ENCODE measurements at regions not wholly inside any gene's neighbourhood (a gene's known extent, or its start where the extent isn't known, plus 50 kb on each side); places are given as distances from the start of the nearest gene placed in this dataset.

DNA sequence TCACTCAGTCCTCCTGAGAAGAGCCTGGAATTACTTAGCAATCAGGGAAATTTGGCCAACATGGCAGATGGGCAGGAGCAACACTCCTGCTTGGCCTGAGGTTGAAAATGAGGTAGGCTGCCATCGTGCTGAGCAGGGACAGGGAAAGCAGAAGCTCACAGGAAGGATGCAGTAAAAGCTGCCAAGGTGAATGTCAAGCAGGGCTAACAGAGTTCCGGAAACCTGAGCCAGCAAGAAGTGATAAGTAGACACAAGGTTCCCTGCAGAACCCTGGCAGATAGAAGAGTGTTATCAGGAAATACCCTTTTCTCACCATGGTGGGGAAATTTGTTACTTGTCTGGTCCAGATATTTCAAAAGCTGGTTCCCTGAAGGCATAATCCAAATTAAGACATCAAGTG, 454.3 kb upstream of the MEX3C start:
- no peaks in the 10 kb centered on the region for H3K4me1 Mint-ChIP-seq
- TF ChIP-seq, protein P1, sequence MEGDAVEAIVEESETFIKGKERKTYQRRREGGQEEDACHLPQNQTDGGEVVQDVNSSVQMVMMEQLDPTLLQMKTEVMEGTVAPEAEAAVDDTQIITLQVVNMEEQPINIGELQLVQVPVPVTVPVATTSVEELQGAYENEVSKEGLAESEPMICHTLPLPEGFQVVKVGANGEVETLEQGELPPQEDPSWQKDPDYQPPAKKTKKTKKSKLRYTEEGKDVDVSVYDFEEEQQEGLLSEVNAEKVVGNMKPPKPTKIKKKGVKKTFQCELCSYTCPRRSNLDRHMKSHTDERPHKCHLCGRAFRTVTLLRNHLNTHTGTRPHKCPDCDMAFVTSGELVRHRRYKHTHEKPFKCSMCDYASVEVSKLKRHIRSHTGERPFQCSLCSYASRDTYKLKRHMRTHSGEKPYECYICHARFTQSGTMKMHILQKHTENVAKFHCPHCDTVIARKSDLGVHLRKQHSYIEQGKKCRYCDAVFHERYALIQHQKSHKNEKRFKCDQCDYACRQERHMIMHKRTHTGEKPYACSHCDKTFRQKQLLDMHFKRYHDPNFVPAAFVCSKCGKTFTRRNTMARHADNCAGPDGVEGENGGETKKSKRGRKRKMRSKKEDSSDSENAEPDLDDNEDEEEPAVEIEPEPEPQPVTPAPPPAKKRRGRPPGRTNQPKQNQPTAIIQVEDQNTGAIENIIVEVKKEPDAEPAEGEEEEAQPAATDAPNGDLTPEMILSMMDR (IDR thresholded peaks at IDR 0.05; ENCODE audit: unreplicated experiment in 3 of 3) = no peak
- H3K36me3 Mint-ChIP-seq (ENCODE audit: low read depth) = no peaks in the 10 kb centered on the region
- H3K4me3 Mint-ChIP-seq = no peak overlapping the region
- H3K9me3 Mint-ChIP-seq = no peaks in the 10 kb centered on the region
- peaks cover 9% of the 10 kb centered on the region for H3K27me3 Mint-ChIP-seq (ENCODE audit: low read depth)
- H3K27ac Mint-ChIP-seq = no peak overlapping the region

DNA sequence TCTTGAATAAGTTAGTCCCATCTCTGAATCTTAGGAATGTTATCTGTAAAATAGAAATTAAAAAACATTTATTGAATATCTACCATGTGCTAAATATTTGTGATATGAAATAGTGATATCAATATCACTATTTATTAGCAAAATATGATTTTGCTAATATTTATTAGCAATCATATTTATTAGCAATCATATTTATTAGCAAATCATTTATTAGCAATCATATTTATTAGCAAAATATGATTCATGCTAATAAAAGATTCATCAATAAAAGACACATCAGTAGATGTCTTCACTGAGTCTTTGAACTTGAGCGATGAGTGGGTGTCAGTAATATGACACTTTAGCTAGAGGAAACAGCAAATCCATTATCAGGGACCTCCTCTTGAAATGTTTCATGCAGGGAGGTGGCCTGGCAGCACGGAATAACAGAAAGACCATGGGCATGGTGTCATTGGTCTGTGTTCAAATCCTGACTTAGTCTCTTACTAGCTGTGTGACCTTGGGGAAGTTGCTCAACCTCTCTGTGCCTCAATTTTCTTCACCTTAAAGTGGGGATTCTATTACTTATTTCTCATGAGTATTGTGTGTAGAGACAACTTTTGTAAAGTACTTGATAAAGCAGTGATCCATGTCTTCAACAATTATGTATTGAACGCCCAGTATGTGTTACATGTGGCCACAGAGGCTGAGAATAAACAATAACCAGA, 456.2 kb upstream of the MEX3C start:
- no peak overlapping the region for H3K27ac Mint-ChIP-seq
- no peaks in the 10 kb centered on the region for H3K4me1 Mint-ChIP-seq
- H3K27me3 Mint-ChIP-seq (ENCODE audit: low read depth) = peaks cover 10% of the 10 kb centered on the region
- no peaks in the 10 kb centered on the region for H3K36me3 Mint-ChIP-seq (ENCODE audit: low read depth)
- H3K4me3 Mint-ChIP-seq = no peak overlapping the region
- no peaks in the 10 kb centered on the region for H3K9me3 Mint-ChIP-seq
- TF ChIP-seq, protein P1 (IDR thresholded peaks at IDR 0.05; ENCODE audit: unreplicated experiment in 3 of 3) = no peak

DNA sequence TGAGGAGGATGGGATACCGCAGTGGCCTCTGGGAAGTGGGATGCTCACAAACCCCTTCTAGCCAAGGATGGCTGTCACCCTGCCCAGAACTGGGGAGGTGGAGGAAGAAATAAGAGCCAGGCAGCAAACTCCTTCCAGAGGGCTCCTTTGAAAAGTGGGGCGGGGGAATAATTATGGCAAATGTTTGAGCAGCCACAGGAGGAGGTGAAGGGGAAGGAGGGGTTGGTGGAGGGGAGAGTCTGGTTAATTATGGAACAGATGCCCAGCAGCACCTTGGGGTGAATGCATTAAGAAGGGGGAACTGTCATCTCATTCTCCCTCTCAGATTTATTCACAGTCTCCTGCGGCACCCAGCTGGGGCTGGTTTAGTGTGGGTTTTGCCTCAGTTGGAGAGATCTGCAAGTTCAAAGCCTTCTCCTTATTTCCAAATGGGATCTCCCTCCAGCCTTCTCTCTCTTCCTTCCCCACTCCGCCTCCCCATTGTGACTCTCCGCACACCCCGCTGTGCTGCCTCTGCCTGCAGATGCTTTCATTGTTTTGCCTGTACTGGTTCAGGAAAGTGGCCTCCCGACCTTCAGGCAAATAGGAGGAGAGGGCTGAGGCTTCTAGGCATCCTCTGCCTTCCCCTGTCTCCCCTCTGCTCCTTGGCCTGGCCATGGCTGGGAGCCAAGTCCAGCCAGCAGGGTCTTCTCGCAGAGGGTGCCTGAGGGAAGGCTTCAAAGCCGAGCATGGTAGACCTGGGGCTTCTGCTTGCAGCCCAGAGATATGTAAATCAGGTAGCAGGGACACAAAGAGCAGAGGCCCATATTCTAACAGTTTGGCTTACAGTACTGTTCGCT, 457.2 kb upstream of the MEX3C start:
- Mint-ChIP-seq H3K9me3 (no peaks in the 10 kb centered on the region), H3K27me3 (ENCODE audit: low read depth) (peaks cover 13% of the 10 kb centered on the region)

DNA sequence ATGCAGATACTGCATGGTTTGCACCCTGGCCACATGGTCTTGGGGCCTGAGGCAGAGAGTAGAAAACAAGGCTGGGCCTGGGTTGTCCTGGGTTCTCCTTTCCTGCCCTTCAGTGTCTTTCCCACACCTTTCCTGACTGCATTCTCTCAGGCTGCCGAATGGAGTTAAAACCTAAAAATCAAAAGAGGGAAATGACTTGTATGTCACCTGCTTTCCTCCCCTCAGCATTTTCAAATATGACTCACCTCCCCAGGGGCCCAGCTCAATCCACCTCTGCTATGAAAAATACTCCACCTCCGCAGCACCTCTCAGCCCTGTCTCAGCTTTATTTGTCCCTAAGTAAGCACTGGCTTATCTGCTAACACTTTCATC, 457.8 kb upstream of the MEX3C start:
- no peaks in the 10 kb centered on the region for H3K36me3 Mint-ChIP-seq (ENCODE audit: low read depth)
- H3K9me3 Mint-ChIP-seq = no peaks in the 10 kb centered on the region
- TF ChIP-seq, protein P1 (IDR thresholded peaks at IDR 0.05; ENCODE audit: unreplicated experiment in 3 of 3) = no peak
- H3K4me3 Mint-ChIP-seq = no peak overlapping the region
- no peaks in the 10 kb centered on the region for H3K4me1 Mint-ChIP-seq
- no peak overlapping the region for H3K27ac Mint-ChIP-seq
- H3K27me3 Mint-ChIP-seq (ENCODE audit: low read depth) = peaks cover 13% of the 10 kb centered on the region

More for the DNA sequence above, 457.2 kb upstream of the MEX3C start:
- Mint-ChIP-seq H3K27ac (peak overlapping the region in 1 of 3 experiments; percentile 28), H3K4me3 (no peak overlapping the region), H3K4me1 (no peaks in the 10 kb centered on the region), H3K36me3 (ENCODE audit: low read depth) (no peaks in the 10 kb centered on the region)
- TF ChIP-seq, protein P1 (IDR thresholded peaks at IDR 0.05; ENCODE audit: unreplicated experiment in 3 of 3) = no peak

DNA sequence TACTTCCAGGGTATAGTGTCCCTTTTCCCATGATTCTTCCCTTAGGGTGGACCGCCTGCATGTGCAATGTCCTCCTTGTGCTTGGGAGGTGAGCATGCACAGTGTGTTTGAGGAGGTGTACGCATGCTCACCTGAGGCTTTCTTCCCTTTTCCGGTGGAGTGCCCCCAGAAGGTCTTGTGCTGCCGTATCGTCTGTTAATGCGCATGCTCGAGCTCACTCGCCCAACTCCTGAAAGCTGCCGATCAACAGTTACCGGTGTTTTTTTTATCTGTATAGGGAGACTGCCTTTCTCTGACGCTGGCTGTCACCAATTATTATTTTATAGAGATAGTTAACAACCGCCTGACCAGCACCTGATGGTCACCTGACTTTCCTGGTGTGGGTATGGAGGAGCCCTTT, 458.8 kb upstream of the MEX3C start:
- H3K27me3 Mint-ChIP-seq (ENCODE audit: low read depth) = peaks cover 13% of the 10 kb centered on the region
- TF ChIP-seq, protein P1 (IDR thresholded peaks at IDR 0.05; ENCODE audit: unreplicated experiment in 3 of 3) = no peak
- no peaks in the 10 kb centered on the region for H3K4me1 Mint-ChIP-seq
- H3K9me3 Mint-ChIP-seq = no peaks in the 10 kb centered on the region
- no peak overlapping the region for H3K27ac Mint-ChIP-seq
- H3K36me3 Mint-ChIP-seq (ENCODE audit: low read depth) = no peaks in the 10 kb centered on the region
- H3K4me3 Mint-ChIP-seq = no peak overlapping the region

All from nephron (organoid).